ENCODE measurements at regions not wholly inside any gene's neighbourhood (a gene's known extent, or its start where the extent isn't known, plus 50 kb on each side); places are given as distances from the start of the nearest gene placed in this dataset.
"Not testable (repeated sequence)": the region's sequence is repeated elsewhere in the genome, so short reads cannot be mapped to it uniquely, and the experiment has no call there.

GRCh38 chr10:22158426-22158825 lies 59.4 kb downstream of the EBLN1 start:
- DNase-seq: no peak
- in situ Hi-C loops (cut with MboI; ENCODE audit: low pct_unique_long_range_greater_than_20kb, low sequenced_read_pairs): no loop called here

- in situ Hi-C loops (cut with MboI; ENCODE audit: low pct_unique_long_range_greater_than_20kb, low sequenced_read_pairs): no loop called here
- no peak for DNase-seq
Measured at GRCh38 chr10:22156750-22157149, 61.1 kb downstream of the EBLN1 start.

GRCh38 chr10:22152403-22152802 lies 65.4 kb downstream of the EBLN1 start:
- DNase-seq: no peak
- in situ Hi-C loops (cut with MboI; ENCODE audit: low pct_unique_long_range_greater_than_20kb, low sequenced_read_pairs): no loop called here

GRCh38 chr10:22150842-22151241 lies 67.0 kb downstream of the EBLN1 start:
- in situ Hi-C loops (cut with MboI; ENCODE audit: low pct_unique_long_range_greater_than_20kb, low sequenced_read_pairs): no loop called here
- no peak for DNase-seq

- in situ Hi-C loops (cut with MboI; ENCODE audit: low pct_unique_long_range_greater_than_20kb, low sequenced_read_pairs): no loop called here
Measured at GRCh38 chr10:22148961-22149360, 68.9 kb downstream of the EBLN1 start.

GRCh38 chr10:22145873-22146272 lies 71.9 kb downstream of the EBLN1 start:
- DNase-seq; in situ Hi-C loops (cut with MboI; ENCODE audit: low pct_unique_long_range_greater_than_20kb, low sequenced_read_pairs): not testable (repeated sequence)

More at GRCh38 chr10:22148961-22149360, 68.9 kb downstream of the EBLN1 start:
- no peak for DNase-seq

- no peak for DNase-seq
- in situ Hi-C loops (cut with MboI; ENCODE audit: low pct_unique_long_range_greater_than_20kb, low sequenced_read_pairs): no loop called here
Measured at GRCh38 chr10:22137542-22137941, 80.3 kb downstream of the EBLN1 start.

- in situ Hi-C loops (cut with MboI; ENCODE audit: low pct_unique_long_range_greater_than_20kb, low sequenced_read_pairs): no loop called here
- no peak for DNase-seq
Measured at GRCh38 chr10:22135591-22135990, 82.2 kb downstream of the EBLN1 start.

GRCh38 chr10:22133749-22134624 lies 83.8 kb downstream of the EBLN1 start:
- in situ Hi-C loops (cut with MboI; ENCODE audit: low pct_unique_long_range_greater_than_20kb, low sequenced_read_pairs): no loop called here
- peak; percentile 92 for DNase-seq

GRCh38 chr10:22130824-22131223 lies 87.0 kb downstream of the EBLN1 start:
- in situ Hi-C loops (cut with MboI; ENCODE audit: low pct_unique_long_range_greater_than_20kb, low sequenced_read_pairs); DNase-seq: not testable (repeated sequence)

GRCh38 chr10:22129612-22130011 lies 88.2 kb downstream of the EBLN1 start:
- in situ Hi-C loops (cut with MboI; ENCODE audit: low pct_unique_long_range_greater_than_20kb, low sequenced_read_pairs): not testable (repeated sequence)

GRCh38 chr10:22121181-22121580 lies 96.6 kb downstream of the EBLN1 start:
- in situ Hi-C loops (cut with MboI; ENCODE audit: low pct_unique_long_range_greater_than_20kb, low sequenced_read_pairs): not testable (repeated sequence)
- peak; percentile 23 for DNase-seq

More at GRCh38 chr10:22129612-22130011, 88.2 kb downstream of the EBLN1 start:
- DNase-seq: not testable (repeated sequence)

- in situ Hi-C loops (cut with MboI; ENCODE audit: low pct_unique_long_range_greater_than_20kb, low sequenced_read_pairs); DNase-seq: not testable (repeated sequence)
Measured at GRCh38 chr10:22120072-22120471, 97.7 kb downstream of the EBLN1 start.

GRCh38 chr10:22119575-22119974 lies 98.2 kb downstream of the EBLN1 start:
- DNase-seq; in situ Hi-C loops (cut with MboI; ENCODE audit: low pct_unique_long_range_greater_than_20kb, low sequenced_read_pairs): not testable (repeated sequence)

GRCh38 chr10:22111705-22112104 lies 106.1 kb downstream of the EBLN1 start:
- in situ Hi-C loops (cut with MboI; ENCODE audit: low pct_unique_long_range_greater_than_20kb, low sequenced_read_pairs): no loop called here
- no peak for DNase-seq

GRCh38 chr10:22111260-22111659 lies 106.6 kb downstream of the EBLN1 start:
- in situ Hi-C loops (cut with MboI; ENCODE audit: low pct_unique_long_range_greater_than_20kb, low sequenced_read_pairs): no loop called here
- no peak for DNase-seq

- in situ Hi-C loops (cut with MboI; ENCODE audit: low pct_unique_long_range_greater_than_20kb, low sequenced_read_pairs): no loop called here
- DNase-seq: no peak
Measured at GRCh38 chr10:22110761-22111160, 107.1 kb downstream of the EBLN1 start.

GRCh38 chr10:22105270-22105669 lies 101.7 kb upstream of the DNAJC1 start:
- no peak for DNase-seq
- in situ Hi-C loops (cut with MboI; ENCODE audit: low pct_unique_long_range_greater_than_20kb, low sequenced_read_pairs): no loop called here

- in situ Hi-C loops (cut with MboI; ENCODE audit: low pct_unique_long_range_greater_than_20kb, low sequenced_read_pairs): no loop called here
- peak; percentile 15 for DNase-seq
Measured at GRCh38 chr10:22103701-22104470, 100.4 kb upstream of the DNAJC1 start.

GRCh38 chr10:22097696-22098095 lies 94.2 kb upstream of the DNAJC1 start:
- in situ Hi-C loops (cut with MboI; ENCODE audit: low pct_unique_long_range_greater_than_20kb, low sequenced_read_pairs): no loop called here
- no peak for DNase-seq

Data from KBM-7 (cell line).